Eye (tissue), 1 donor: ENCODE measurements at regions not wholly inside any gene's neighbourhood (a gene's known extent, or its start where the extent isn't known, plus 50 kb on each side); places are given as distances from the start of the nearest gene placed in this dataset.
"Not testable (repeated sequence)": the region's sequence is repeated elsewhere in the genome, so short reads cannot be mapped to it uniquely, and the experiment has no call there.

Experiments
- DNase-seq: peaks from one replicate; pipeline ENCODE4 v3.0.0-alpha.2; 2015

DNA sequence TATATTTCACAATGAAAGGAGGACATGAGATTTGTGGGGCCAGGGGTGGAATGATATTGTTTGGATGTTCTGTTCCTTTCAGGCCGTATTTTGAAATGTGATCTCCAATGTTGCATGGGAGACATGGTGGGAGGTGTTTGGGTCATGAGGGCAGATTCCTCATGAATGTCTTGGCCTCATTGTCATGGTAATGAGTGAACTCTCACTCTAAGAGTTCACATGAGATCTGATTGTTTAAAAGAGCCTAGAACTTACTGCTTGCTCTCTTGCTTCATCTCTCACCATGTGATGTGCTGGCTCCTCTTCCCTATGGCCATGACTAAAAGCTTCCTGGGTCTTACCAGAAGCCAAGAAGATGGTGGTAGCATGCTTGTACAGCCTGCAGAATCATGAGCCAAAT lies 1183.0 kb downstream of the TECRL start:
- DNase-seq: no peak

DNA sequence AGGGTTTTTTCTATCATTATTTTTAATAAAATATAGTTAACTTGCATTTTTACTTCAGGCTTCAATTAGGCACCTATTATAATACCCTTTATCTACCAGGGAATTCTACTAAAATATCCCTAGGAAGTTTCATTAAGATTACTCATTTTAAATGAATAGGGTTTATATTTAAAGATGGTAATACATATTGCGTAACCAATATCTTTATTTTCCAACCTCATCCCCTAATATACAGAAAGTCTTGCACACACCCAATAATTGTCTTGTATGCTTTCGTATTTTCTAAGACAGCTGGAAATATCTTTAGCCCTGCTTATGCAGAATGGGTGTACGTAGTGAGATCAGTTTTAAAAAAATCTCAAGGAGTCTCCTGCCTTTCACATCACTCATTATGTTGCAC lies 1186.8 kb downstream of the TECRL start:
- no peak for DNase-seq

- no peak for DNase-seq
These were observed 1187.8 kb downstream of the TECRL start for GRCh38 chr4:63221477-63221876.

DNA sequence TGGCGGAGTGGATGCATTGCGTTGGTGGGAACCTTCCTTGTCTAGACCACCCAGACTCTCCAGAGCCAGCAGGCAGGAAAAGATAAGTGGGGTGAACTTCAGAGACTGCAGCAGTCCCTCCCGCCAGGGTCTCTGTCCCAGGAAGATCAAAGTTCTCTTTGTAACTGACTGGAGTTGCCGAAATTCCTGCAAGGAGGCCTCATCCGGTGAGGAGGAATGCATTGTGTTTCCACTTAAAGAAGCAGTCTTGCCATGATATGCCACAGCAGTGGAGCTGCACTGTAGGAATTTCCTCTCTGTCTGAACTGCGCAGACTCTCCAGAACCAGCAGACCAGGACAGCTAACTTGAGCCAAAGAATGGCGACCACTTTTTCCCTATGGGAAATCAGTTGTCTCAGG lies 1190.4 kb downstream of the TECRL start:
- no peak for DNase-seq

- no peak for DNase-seq
These were observed 1195.2 kb downstream of the TECRL start for GRCh38 chr4:63214076-63214475.

- no peak for DNase-seq
These were observed 1197.3 kb downstream of the TECRL start for GRCh38 chr4:63211776-63212479.

DNA sequence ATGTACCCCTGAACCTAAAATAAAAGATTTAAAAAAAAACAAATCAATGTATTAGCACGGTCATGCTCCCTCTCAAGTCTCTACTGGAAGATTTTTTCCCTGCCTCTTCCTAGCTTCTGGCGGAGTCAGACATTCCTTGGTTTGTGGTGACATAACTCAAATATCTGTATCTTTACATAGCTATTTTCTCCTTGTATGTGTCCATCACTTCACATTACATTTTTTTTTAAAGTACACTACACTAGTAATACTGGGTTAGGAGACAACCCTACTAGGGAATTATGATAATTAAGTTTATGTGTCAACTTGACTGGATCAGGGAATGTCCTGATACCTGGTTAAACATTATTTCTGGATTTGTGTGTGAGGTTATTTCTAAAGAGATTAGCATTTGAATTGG lies 1197.9 kb downstream of the TECRL start:
- no peak for DNase-seq

- DNase-seq: not testable (repeated sequence)
These were observed 1216.2 kb downstream of the TECRL start for GRCh38 chr4:63193029-63193428.

DNA sequence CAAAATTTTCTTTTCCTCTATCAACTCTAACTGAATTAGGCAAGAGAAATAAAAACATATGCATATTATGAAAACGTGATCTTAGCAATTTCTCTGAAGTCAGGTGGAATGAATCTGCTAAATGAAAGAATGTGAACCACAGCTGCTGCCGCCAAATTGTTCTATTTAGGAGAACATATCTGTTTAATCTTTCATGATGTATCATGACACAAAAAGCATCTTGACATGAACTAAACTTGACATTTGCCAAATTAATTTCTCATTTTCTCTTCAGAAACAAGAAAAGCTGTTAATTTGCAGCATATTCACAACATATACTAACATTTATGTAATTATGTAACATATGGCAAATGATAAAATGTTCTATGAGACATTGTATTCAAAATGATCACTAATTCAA lies 1237.9 kb downstream of the TECRL start:
- DNase-seq: peak; percentile 90

DNA sequence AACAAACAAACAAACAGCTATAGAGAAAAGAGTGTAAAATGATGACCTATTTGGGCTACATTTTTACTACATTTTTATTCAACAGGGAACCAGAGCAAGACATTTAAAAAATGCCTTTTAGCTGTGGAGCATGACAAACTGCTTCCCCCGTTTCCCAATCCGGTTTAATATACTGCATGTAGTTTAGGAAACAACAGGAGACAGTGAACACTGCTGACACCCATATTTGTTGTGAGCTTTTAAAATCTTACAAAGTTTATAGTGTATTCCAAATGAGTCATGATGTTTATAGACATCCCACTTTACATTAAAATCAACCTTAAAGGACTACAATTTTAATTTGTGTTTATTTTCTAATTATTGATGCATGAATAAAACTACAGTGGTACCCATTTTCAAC lies 1238.3 kb downstream of the TECRL start:
- no peak for DNase-seq

DNA sequence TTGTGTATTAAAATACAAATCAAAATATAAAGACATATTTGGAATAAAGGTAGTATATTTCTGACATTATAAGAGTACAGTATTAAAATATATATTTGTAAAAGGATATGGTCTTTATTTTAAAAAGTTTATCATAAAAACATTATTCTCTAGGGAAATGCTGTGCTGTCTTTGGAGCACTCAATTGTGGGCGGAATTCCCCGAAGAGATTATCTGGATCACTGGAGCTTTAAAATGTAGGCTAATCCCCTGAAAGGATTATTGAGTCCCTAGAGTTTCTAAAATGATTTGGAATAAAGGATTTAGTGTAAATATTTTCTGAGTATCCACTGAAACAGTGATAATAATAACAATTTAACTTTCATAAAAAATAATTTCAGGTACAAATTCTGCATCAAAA lies 1239.4 kb downstream of the TECRL start:
- peak; percentile 89 for DNase-seq

GRCh38 chr4:63155561-63155960 lies 1253.7 kb downstream of the TECRL start:
- DNase-seq: no peak

DNA sequence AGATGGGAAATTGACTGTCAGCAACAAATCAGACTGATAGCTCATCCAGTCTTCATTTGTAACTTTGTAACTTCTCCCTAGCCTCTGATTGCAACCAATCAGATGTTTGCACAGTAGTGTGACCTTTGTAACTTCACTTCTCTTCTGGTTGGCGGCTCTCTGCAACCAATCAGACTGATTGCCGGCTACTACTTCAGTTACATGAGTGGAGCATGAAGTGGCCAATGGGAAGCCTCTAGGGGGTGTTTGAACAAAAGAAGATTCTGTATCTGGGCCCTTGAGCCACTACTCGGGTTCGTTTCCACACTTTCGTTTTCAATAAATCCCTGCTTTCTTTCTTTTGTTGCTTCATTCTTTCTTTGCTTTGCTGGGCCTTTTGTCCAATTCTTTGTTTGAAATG lies 1285.8 kb downstream of the TECRL start:
- DNase-seq: no peak

- DNase-seq: no peak
These were observed 1286.3 kb downstream of the TECRL start for GRCh38 chr4:63122955-63123354.

GRCh38 chr4:63106600-63106999 lies 1302.7 kb downstream of the TECRL start:
- DNase-seq: no peak

GRCh38 chr4:63105839-63106238 lies 1303.4 kb downstream of the TECRL start:
- no peak for DNase-seq

- DNase-seq: no peak
These were observed 1318.6 kb downstream of the TECRL start for GRCh38 chr4:63090641-63091040.

- DNase-seq: no peak
These were observed 1324.2 kb downstream of the TECRL start for GRCh38 chr4:63085091-63085490.

- no peak for DNase-seq
These were observed 1328.3 kb downstream of the TECRL start for GRCh38 chr4:63080934-63081333.

GRCh38 chr4:63063760-63064159 lies 1345.5 kb downstream of the TECRL start:
- no peak for DNase-seq

GRCh38 chr4:63062891-63063290 lies 1346.4 kb downstream of the TECRL start:
- DNase-seq: not testable (repeated sequence)

GRCh38 chr4:63049726-63050125 lies 1359.5 kb downstream of the TECRL start:
- no peak for DNase-seq

- no peak for DNase-seq
These were observed 1360.0 kb downstream of the TECRL start for GRCh38 chr4:63049278-63049677.

- DNase-seq: peak; percentile 2
These were observed 1372.9 kb downstream of the TECRL start for GRCh38 chr4:63036159-63036866.

GRCh38 chr4:63029380-63029779 lies 1379.9 kb downstream of the TECRL start:
- DNase-seq: no peak
